ENCODE measurements at regions not wholly inside any gene's neighbourhood (a gene's known extent, or its start where the extent isn't known, plus 50 kb on each side); places are given as distances from the start of the nearest gene placed in this dataset.

GRCh38 chr17:21513012-21513570, 136.9 kb downstream of the KCNJ12 start:
- TF ChIP-seq, protein P1, sequence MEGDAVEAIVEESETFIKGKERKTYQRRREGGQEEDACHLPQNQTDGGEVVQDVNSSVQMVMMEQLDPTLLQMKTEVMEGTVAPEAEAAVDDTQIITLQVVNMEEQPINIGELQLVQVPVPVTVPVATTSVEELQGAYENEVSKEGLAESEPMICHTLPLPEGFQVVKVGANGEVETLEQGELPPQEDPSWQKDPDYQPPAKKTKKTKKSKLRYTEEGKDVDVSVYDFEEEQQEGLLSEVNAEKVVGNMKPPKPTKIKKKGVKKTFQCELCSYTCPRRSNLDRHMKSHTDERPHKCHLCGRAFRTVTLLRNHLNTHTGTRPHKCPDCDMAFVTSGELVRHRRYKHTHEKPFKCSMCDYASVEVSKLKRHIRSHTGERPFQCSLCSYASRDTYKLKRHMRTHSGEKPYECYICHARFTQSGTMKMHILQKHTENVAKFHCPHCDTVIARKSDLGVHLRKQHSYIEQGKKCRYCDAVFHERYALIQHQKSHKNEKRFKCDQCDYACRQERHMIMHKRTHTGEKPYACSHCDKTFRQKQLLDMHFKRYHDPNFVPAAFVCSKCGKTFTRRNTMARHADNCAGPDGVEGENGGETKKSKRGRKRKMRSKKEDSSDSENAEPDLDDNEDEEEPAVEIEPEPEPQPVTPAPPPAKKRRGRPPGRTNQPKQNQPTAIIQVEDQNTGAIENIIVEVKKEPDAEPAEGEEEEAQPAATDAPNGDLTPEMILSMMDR (IDR thresholded peaks at IDR 0.05) = peak; percentile 90
- TF ChIP-seq EZH2 (IDR thresholded peaks at IDR 0.05) = no peak
